ENCODE measurements at regions not wholly inside any gene's neighbourhood (a gene's known extent, or its start where the extent isn't known, plus 50 kb on each side); places are given as distances from the start of the nearest gene placed in this dataset.

- H3K27ac ChIP-seq (ENCODE audit: low read length): no peak overlapping the region
- no peak overlapping the region for H3K4me2 ChIP-seq (ENCODE audit: low read length)
- no peak overlapping the region for H2AFZ ChIP-seq (ENCODE audit: low read depth, low read length)
- no peaks in the 10 kb centered on the region for H3K9me3 ChIP-seq (ENCODE audit: low read length)
- no peaks in the 10 kb centered on the region for H3F3A ChIP-seq (ENCODE audit: insufficient read depth, low read length, poor library complexity, severe bottlenecking)
- H3K4me3 ChIP-seq (ENCODE audit: low read length): no peak overlapping the region
- no peak overlapping the region for H3K9ac ChIP-seq (ENCODE audit: low read length)
- no peaks in the 10 kb centered on the region for H4K20me1 ChIP-seq (ENCODE audit: insufficient read depth)
- TF ChIP-seq, protein P1, sequence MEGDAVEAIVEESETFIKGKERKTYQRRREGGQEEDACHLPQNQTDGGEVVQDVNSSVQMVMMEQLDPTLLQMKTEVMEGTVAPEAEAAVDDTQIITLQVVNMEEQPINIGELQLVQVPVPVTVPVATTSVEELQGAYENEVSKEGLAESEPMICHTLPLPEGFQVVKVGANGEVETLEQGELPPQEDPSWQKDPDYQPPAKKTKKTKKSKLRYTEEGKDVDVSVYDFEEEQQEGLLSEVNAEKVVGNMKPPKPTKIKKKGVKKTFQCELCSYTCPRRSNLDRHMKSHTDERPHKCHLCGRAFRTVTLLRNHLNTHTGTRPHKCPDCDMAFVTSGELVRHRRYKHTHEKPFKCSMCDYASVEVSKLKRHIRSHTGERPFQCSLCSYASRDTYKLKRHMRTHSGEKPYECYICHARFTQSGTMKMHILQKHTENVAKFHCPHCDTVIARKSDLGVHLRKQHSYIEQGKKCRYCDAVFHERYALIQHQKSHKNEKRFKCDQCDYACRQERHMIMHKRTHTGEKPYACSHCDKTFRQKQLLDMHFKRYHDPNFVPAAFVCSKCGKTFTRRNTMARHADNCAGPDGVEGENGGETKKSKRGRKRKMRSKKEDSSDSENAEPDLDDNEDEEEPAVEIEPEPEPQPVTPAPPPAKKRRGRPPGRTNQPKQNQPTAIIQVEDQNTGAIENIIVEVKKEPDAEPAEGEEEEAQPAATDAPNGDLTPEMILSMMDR (IDR thresholded peaks at IDR 0.05; ENCODE audit: poor library complexity, severe bottlenecking): no peak
- TF ChIP-seq TAF1 (IDR thresholded peaks at IDR 0.05; ENCODE audit: low read depth) (no peak), REST (IDR thresholded peaks at IDR 0.05; ENCODE audit: borderline replicate concordance) (no peak), SMC3 (conservative IDR thresholded peaks at IDR 0.05; ENCODE audit: poor library complexity) (no peak), MXI1 (conservative IDR thresholded peaks at IDR 0.05; ENCODE audit: poor library complexity, severe bottlenecking) (no peak), POLR2AphosphoS5 (IDR thresholded peaks at IDR 0.05) (no peak), EZH2 (IDR thresholded peaks at IDR 0.05; ENCODE audit: borderline replicate concordance, insufficient read depth, low read length, poor library complexity, severe bottlenecking) (no peak), RAD21 (conservative IDR thresholded peaks at IDR 0.05) (no peak)
- H3K36me3 ChIP-seq (ENCODE audit: insufficient read depth, low read length): no peaks in the 10 kb centered on the region
- H3K79me2 ChIP-seq (replicated peaks; ENCODE audit: insufficient read depth, low read length): no peaks in the 10 kb centered on the region
- no peaks in the 10 kb centered on the region for H3K9me2 ChIP-seq (ENCODE audit: insufficient read depth, low read length)
- no peaks in the 10 kb centered on the region for H3K27me3 ChIP-seq (ENCODE audit: insufficient read depth, low read depth, low read length)
These were observed 143.9 kb downstream of the GALR1 start for GRCh38 chr18:77393519-77393918.

DNA sequence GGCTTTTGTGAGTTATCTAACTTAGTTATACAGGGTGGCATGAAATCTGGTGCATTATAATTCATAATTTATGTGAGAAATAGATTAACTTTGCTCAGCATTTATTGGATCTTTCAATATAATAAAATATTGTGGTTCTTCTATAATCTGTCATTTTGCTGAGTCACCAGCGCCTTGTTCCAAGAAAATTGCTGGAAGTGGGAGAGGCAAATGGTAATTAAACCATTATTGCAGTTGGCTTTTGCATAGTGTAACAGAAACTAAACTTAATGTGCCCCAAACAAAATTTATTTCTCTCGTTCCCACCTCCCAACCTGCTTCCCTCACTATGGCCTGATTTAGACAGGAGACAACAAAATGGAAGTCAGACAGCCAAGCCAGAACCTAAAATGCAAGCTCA, 146.3 kb downstream of the GALR1 start:
- H3K9ac ChIP-seq (ENCODE audit: low read length): no peak overlapping the region
- H3F3A ChIP-seq (ENCODE audit: insufficient read depth, low read length, poor library complexity, severe bottlenecking): no peaks in the 10 kb centered on the region
- no peaks in the 10 kb centered on the region for H4K20me1 ChIP-seq (ENCODE audit: insufficient read depth)
- H3K79me2 ChIP-seq (replicated peaks; ENCODE audit: insufficient read depth, low read length): no peaks in the 10 kb centered on the region
- no peaks in the 10 kb centered on the region for H3K36me3 ChIP-seq (ENCODE audit: insufficient read depth, low read length)
- no peak overlapping the region for H2AFZ ChIP-seq (ENCODE audit: low read depth, low read length)
- TF ChIP-seq, protein P1 (IDR thresholded peaks at IDR 0.05; ENCODE audit: poor library complexity, severe bottlenecking): no peak
- TF ChIP-seq EZH2 (IDR thresholded peaks at IDR 0.05; ENCODE audit: borderline replicate concordance, insufficient read depth, low read length, poor library complexity, severe bottlenecking) (no peak), SMC3 (conservative IDR thresholded peaks at IDR 0.05; ENCODE audit: poor library complexity) (no peak), REST (IDR thresholded peaks at IDR 0.05; ENCODE audit: borderline replicate concordance) (no peak), EP300 (conservative IDR thresholded peaks at IDR 0.05; ENCODE audit: poor library complexity, severe bottlenecking) (no peak), TAF1 (IDR thresholded peaks at IDR 0.05; ENCODE audit: low read depth) (no peak), MXI1 (conservative IDR thresholded peaks at IDR 0.05; ENCODE audit: poor library complexity, severe bottlenecking) (no peak), RAD21 (conservative IDR thresholded peaks at IDR 0.05) (no peak), POLR2AphosphoS5 (IDR thresholded peaks at IDR 0.05) (no peak)
- no peak overlapping the region for H3K27ac ChIP-seq (ENCODE audit: low read length)
- no peaks in the 10 kb centered on the region for H3K27me3 ChIP-seq (ENCODE audit: insufficient read depth, low read depth, low read length)
- no peaks in the 10 kb centered on the region for H3K9me3 ChIP-seq (ENCODE audit: low read length)
- no peaks in the 10 kb centered on the region for H3K9me2 ChIP-seq (ENCODE audit: insufficient read depth, low read length)
- H3K4me3 ChIP-seq (ENCODE audit: low read length): no peak overlapping the region
- H3K4me2 ChIP-seq (ENCODE audit: low read length): no peak overlapping the region
